ENCODE measurements at regions not wholly inside any gene's neighbourhood (a gene's known extent, or its start where the extent isn't known, plus 50 kb on each side); places are given as distances from the start of the nearest gene placed in this dataset.

GRCh38 chr6:119921491-119922010, 572.0 kb upstream of the MAN1A1 start:
- no peak overlapping the region for H3K4me3 Mint-ChIP-seq
- H3K36me3 Mint-ChIP-seq, result peaks cover 55% of the 10 kb centered on the region
- peaks cover 64% of the 10 kb centered on the region for H3K9me3 Mint-ChIP-seq
- H3K27ac Mint-ChIP-seq, result no peak overlapping the region
- no peaks in the 10 kb centered on the region for H3K27me3 Mint-ChIP-seq (ENCODE audit: low read depth)
- no peak for ATAC-seq
- POLR2A ChIA-PET, result no interaction called here
- no peak for DNase-seq (ENCODE audit: low spot score)
- H3K4me1 Mint-ChIP-seq, result no peaks in the 10 kb centered on the region
- no peak for TF ChIP-seq GABPB1 (CRISPR knock-in tag; IDR thresholded peaks at IDR 0.05)
- CTCF ChIA-PET, result no interaction called here

- no peaks in the 10 kb centered on the region for H3K4me1 Mint-ChIP-seq
- ChIA-PET POLR2A (no interaction called here), CTCF (interaction anchor here (0.6 kb wide), 1 partner anchor 49 kb away, joined by 4 read pairs; no protein-coding TSS in a partner anchor)
- H3K27me3 Mint-ChIP-seq (ENCODE audit: low read depth), result no peaks in the 10 kb centered on the region
- no peak for TF ChIP-seq NFYB (CRISPR knock-in tag; conservative IDR thresholded peaks at IDR 0.05; ENCODE audit: low read depth)
- TF ChIP-seq MXD4 (CRISPR knock-in tag; IDR thresholded peaks at IDR 0.05; ENCODE audit: borderline replicate concordance), result no peak
- TF ChIP-seq ZNF219 (CRISPR knock-in tag; IDR thresholded peaks at IDR 0.05; ENCODE audit: borderline replicate concordance), result no peak
- TF ChIP-seq RELA (CRISPR knock-in tag; IDR thresholded peaks at IDR 0.05; ENCODE audit: borderline replicate concordance), result no peak
- TF ChIP-seq, protein P1, sequence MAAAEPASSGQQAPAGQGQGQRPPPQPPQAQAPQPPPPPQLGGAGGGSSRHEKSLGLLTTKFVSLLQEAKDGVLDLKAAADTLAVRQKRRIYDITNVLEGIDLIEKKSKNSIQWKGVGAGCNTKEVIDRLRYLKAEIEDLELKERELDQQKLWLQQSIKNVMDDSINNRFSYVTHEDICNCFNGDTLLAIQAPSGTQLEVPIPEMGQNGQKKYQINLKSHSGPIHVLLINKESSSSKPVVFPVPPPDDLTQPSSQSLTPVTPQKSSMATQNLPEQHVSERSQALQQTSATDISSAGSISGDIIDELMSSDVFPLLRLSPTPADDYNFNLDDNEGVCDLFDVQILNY (CRISPR knock-in tag; IDR thresholded peaks at IDR 0.05), result no peak
- TF ChIP-seq, protein P2, sequence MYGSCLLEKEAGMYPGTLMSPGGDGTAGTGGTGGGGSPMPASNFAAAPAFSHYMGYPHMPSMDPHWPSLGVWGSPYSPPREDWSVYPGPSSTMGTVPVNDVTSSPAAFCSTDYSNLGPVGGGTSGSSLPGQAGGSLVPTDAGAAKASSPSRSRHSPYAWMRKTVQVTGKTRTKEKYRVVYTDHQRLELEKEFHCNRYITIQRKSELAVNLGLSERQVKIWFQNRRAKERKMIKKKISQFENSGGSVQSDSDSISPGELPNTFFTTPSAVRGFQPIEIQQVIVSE (CRISPR knock-in tag; IDR thresholded peaks at IDR 0.05; ENCODE audit: borderline replicate concordance), result no peak
- TF ChIP-seq ZNF121 (CRISPR knock-in tag; IDR thresholded peaks at IDR 0.05), result no peak
- no peak for TF ChIP-seq FOXP1 (CRISPR knock-in tag; IDR thresholded peaks at IDR 0.05; ENCODE audit: borderline replicate concordance)
- no peak overlapping the region for H3K4me3 Mint-ChIP-seq
- no peak for DNase-seq (ENCODE audit: low spot score)
- H3K27ac Mint-ChIP-seq, result no peak overlapping the region
- peaks cover 21% of the 10 kb centered on the region for H3K36me3 Mint-ChIP-seq
- peaks cover 27% of the 10 kb centered on the region for H3K9me3 Mint-ChIP-seq
- no peak for ATAC-seq
Observed at GRCh38 chr6:119917186-119917585, 567.6 kb upstream of the MAN1A1 start.

- Mint-ChIP-seq H3K9me3 (peaks cover 23% of the 10 kb centered on the region), H3K27me3 (ENCODE audit: low read depth) (no peaks in the 10 kb centered on the region), H3K4me3 (no peak overlapping the region), H3K27ac (no peak overlapping the region), H3K4me1 (no peaks in the 10 kb centered on the region), H3K36me3 (peaks cover 13% of the 10 kb centered on the region)
- no peak for DNase-seq (ENCODE audit: low spot score)
- no peak for ATAC-seq
- CTCF ChIA-PET, result no interaction called here
- TF ChIP-seq SMAD4 (CRISPR knock-in tag; IDR thresholded peaks at IDR 0.05) (no peak), ZNF263 (CRISPR knock-in tag; IDR thresholded peaks at IDR 0.05; ENCODE audit: low read depth) (no peak), ZNF317 (CRISPR knock-in tag; IDR thresholded peaks at IDR 0.05; ENCODE audit: borderline replicate concordance, low read depth) (no peak), SMAD3 (CRISPR knock-in tag; IDR thresholded peaks at IDR 0.05; ENCODE audit: borderline replicate concordance) (no peak), NFE2L1 (CRISPR knock-in tag; IDR thresholded peaks at IDR 0.05) (no peak), TP53 (CRISPR knock-in tag; IDR thresholded peaks at IDR 0.05) (no peak), ZNF671 (CRISPR knock-in tag; IDR thresholded peaks at IDR 0.05) (no peak), ZBTB21 (CRISPR knock-in tag; IDR thresholded peaks at IDR 0.05; ENCODE audit: borderline replicate concordance) (no peak), ATF2 (CRISPR knock-in tag; IDR thresholded peaks at IDR 0.05; ENCODE audit: borderline replicate concordance, low read depth) (no peak), OVOL2 (CRISPR knock-in tag; IDR thresholded peaks at IDR 0.05; ENCODE audit: borderline replicate concordance) (no peak), NFATC4 (CRISPR knock-in tag; IDR thresholded peaks at IDR 0.05) (no peak), NR3C1 (CRISPR knock-in tag; conservative IDR thresholded peaks at IDR 0.05; ENCODE audit: low read depth) (no peak), GTF2I (CRISPR knock-in tag; conservative IDR thresholded peaks at IDR 0.05) (no peak), TCF7 (CRISPR knock-in tag; IDR thresholded peaks at IDR 0.05; ENCODE audit: low read depth) (no peak), CREB1 (CRISPR knock-in tag; IDR thresholded peaks at IDR 0.05) (no peak), PRDM15 (CRISPR knock-in tag; IDR thresholded peaks at IDR 0.05) (no peak), ESRRA (CRISPR knock-in tag; IDR thresholded peaks at IDR 0.05; ENCODE audit: borderline replicate concordance) (no peak)
- TF ChIP-seq, protein P3, sequence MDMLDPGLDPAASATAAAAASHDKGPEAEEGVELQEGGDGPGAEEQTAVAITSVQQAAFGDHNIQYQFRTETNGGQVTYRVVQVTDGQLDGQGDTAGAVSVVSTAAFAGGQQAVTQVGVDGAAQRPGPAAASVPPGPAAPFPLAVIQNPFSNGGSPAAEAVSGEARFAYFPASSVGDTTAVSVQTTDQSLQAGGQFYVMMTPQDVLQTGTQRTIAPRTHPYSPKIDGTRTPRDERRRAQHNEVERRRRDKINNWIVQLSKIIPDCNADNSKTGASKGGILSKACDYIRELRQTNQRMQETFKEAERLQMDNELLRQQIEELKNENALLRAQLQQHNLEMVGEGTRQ (CRISPR knock-in tag; IDR thresholded peaks at IDR 0.05), result no peak
- POLR2A ChIA-PET, result no interaction called here
Observed at GRCh38 chr6:119915971-119916370, 566.4 kb upstream of the MAN1A1 start.
